ENCODE measurements at regions not wholly inside any gene's neighbourhood (a gene's known extent, or its start where the extent isn't known, plus 50 kb on each side); places are given as distances from the start of the nearest gene placed in this dataset.

DNA sequence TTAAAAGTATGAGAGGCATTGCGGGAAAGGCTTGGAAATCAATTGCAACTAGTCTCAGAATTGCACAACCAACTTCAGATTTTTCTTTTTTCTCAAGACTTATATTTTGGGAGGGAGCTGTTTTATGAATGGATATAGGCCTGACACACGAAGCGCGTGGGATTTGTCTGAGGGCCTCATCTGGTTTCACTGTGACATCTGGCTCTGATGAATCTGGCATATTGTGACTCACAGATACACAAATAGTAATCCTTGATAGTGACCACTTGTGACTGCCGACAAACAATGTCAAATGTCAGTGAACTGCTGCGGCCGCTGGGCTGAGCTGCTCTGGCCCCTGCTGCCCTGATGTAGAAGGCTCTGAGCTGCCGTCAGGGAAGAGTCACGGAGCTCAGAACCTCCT is 655.1 kb downstream of the INHBA start:
- TF ChIP-seq, protein P1, sequence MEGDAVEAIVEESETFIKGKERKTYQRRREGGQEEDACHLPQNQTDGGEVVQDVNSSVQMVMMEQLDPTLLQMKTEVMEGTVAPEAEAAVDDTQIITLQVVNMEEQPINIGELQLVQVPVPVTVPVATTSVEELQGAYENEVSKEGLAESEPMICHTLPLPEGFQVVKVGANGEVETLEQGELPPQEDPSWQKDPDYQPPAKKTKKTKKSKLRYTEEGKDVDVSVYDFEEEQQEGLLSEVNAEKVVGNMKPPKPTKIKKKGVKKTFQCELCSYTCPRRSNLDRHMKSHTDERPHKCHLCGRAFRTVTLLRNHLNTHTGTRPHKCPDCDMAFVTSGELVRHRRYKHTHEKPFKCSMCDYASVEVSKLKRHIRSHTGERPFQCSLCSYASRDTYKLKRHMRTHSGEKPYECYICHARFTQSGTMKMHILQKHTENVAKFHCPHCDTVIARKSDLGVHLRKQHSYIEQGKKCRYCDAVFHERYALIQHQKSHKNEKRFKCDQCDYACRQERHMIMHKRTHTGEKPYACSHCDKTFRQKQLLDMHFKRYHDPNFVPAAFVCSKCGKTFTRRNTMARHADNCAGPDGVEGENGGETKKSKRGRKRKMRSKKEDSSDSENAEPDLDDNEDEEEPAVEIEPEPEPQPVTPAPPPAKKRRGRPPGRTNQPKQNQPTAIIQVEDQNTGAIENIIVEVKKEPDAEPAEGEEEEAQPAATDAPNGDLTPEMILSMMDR (IDR thresholded peaks at IDR 0.05 in 8 of 11, conservative IDR thresholded peaks at IDR 0.05 in 3 of 11): no peak
- no peak for TF ChIP-seq POLR2A (IDR thresholded peaks at IDR 0.05)
